GM03348 (cell line): ENCODE measurements at regions not wholly inside any gene's neighbourhood (a gene's known extent, or its start where the extent isn't known, plus 50 kb on each side); places are given as distances from the start of the nearest gene placed in this dataset.
"Not testable (repeated sequence)": the region's sequence is repeated elsewhere in the genome, so short reads cannot be mapped to it uniquely, and the experiment has no call there.

ENCODE experiments used
- DNase-seq: peaks from one replicate; pipeline ENCODE4 v3.0.0; 2012; ENCODE audit warnings: low spot score

GRCh38 chr3:101950510-101950909 is 101.2 kb downstream of the NFKBIZ start:
- peak; percentile 74 for DNase-seq

DNA sequence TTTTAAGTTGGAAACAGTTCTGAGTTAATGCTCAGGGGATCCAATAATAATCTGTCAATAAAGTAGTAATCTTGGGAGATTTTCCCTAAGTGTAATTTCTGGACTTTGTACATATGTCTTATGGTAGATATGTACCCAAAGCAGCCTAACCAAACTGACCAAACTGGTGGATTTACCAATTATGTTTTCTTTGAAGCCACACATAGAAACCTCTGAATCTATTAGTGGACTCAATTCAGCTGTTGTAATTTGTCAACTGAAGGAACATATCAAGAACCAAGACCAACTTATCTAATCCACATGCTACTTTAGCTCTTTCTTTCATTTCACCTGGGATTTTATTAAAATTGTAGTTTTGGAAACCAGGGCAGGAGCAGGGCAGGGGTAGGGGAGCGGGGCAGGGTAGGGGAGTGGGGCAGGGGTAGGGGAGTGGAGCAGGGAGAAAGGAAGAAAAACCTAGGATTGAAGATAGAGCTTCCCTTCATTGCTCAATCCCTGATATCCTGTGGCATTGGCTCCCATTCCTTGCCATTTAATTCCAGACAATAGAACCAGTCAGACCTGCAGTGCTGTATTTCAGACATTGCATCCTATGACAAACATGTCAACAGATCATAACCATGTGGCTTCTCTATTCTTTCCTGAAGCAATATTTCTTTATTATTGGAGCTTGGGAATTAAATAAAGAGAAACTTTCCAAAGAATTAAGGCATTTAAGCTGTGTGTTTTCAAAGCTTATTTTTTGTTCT is 101.8 kb downstream of the NFKBIZ start:
- peak; percentile 45 for DNase-seq

DNA sequence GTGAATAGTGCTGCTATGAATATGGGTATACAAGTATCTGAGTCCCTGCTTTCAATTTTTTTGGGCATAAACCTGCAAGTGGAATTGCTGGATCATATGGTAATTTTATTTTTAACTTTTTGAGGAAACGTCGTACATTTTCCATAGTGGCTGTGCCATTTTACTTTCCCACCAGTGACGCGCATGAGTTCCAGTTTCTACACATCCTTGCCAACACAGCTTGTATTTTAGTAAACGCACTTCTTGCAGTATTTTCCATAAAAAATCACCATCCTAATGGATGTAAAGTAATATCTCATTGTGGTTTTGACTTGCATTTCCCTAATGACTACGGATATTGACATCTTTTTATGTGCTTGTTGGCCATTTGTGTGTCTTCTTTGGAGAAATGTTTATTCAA is 105.0 kb downstream of the NFKBIZ start:
- DNase-seq = no peak

- DNase-seq = no peak
Measured at GRCh38 chr3:101954936-101955335, 105.6 kb downstream of the NFKBIZ start.

- DNase-seq = no peak
Measured at GRCh38 chr3:101962055-101962454, 112.7 kb downstream of the NFKBIZ start.

GRCh38 chr3:101963902-101964362 is 114.6 kb downstream of the NFKBIZ start:
- peak; percentile 50 for DNase-seq

DNA sequence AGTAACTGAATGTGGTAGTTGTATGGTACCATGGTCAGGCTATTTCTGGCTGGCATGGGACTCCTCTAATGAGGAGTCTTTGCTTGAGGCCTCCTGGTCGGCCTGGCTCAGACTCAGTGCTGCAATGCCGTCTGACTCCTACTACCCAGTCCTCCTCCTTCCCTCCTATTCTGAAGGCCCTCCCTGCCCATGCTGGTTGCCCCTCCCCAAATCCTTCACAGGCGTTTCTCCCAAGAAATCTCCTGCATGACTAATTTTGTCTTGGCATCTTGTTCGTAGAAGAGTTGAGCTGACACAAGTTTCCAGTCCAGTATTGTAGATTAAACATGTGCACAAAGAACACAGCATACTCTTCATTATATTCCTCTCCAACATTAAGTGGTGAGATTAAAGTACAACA is 115.5 kb downstream of the NFKBIZ start:
- DNase-seq = no peak

- DNase-seq = no peak
Measured at GRCh38 chr3:101966226-101966625, 116.9 kb downstream of the NFKBIZ start.

DNA sequence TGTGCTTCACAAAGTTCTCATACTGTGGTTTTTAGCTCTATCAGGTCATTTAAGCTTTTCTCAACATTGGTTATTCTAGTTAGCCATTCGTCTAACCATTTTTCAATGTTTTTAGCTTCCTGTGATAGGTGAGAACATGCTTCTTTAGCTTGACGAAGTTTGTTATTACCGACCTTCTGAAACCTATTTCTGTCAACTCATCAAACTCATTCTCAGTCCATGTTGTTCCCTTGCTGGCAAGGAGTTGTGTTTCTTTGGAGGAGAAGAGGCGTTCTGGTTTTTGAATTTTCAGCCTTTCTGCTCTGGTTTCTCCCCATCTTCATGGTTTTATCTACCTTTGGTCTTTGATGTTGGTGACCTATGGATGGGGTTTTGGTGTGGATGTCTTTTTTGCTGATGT is 120.9 kb downstream of the NFKBIZ start:
- DNase-seq = no peak

DNA sequence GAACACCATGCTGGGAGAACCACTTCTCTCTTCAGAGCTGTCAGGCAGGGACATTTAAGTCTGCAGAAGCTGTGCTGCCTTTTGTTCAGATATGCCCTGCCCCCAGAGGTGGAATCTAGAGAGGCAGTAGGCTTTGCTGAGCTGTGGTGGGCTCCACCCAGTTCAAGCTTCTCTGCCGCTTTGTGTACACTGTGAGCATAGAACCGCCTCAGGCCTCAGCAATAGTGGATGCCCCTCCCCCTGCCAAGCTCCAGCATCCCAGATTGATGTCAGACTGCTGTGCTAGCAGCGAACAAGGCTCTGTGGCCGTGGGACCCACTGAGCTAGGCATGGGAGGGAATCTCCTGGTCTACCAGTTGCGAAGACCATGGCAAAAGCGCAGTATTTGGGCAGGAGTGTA is 121.6 kb downstream of the NFKBIZ start:
- DNase-seq = no peak

- DNase-seq = no peak
Measured at GRCh38 chr3:101972430-101973162, 123.3 kb downstream of the NFKBIZ start.

DNA sequence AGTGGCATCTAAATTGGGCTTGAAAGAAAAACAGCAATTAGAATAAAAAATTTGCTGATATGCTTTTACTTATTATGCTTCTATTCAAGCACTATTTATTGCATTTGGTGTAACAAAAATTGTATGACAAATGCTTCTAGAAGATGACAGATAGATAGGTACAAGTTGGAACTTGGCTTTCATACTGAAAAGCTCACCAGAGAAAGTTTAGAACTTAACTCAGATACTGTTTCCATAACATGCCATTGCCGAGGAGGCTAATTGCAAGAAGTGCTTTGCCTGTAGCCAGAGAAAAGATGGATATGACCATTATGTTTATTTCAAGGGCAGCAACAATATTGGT is 123.8 kb downstream of the NFKBIZ start:
- DNase-seq = no peak

DNA sequence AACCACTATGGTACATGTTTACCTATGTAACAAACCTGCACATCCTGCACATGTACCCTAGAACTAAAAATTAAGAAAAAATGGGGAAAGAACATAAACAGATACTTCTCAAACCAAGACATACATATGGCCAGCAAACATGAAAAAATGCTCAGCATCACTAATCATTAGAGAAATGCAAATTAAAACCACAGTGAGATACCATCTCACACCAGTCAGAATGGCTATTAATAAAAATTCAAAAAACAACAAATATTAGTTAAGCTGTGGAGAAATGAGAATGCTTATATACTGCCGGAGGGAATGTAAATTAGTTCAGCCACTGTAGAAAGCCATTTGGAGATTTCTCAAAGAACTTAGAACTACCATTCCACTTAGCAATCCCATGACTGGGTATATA is 126.1 kb downstream of the NFKBIZ start:
- not testable (repeated sequence) for DNase-seq

DNA sequence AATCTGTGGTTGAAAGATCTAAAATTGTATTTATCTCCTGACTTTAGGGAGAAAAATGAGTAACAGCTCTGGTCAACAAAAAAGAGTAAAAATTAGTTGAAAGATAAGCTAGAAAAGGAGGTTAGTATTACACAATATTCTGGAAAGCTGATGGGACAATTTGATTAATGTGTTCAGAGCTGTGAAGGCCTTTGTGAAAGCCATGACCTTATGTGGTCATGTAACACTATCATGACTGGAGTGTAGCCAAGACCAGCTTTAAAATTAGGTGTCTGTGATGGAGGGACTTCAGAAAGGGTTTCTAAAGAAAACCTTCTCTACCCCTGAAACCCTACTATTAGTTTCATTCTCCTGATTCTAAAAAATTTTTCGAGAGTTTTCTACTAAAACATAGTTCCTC is 127.2 kb downstream of the NFKBIZ start:
- DNase-seq = no peak

- no peak for DNase-seq
Measured at GRCh38 chr3:101978348-101978747, 129.0 kb downstream of the NFKBIZ start.

- DNase-seq = no peak
Measured at GRCh38 chr3:101979033-101979432, 129.7 kb downstream of the NFKBIZ start.

GRCh38 chr3:101984356-101984755 is 135.0 kb downstream of the NFKBIZ start:
- DNase-seq = no peak

- DNase-seq = no peak
Measured at GRCh38 chr3:101988596-101988995, 139.3 kb downstream of the NFKBIZ start.

- DNase-seq = no peak
Measured at GRCh38 chr3:101989578-101990200, 140.4 kb downstream of the NFKBIZ start.

DNA sequence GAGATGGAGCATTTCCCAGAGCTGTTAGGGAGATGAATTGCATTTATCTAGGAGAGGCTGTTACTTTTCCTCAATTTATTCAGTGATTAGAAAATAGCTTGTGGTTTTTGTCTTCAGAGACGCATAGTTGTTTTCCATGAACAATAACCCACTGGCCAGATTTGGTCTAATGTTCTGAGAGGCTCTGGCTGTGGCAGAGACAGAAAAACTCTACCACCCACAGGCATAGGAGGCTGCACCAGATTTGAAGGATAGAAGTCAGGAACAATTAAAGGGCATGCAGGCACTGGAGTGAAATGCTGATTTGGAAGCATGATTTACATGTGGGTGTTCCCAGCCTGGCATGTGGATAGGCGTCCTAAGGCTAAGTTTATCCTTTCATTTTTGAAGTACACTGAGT is 143.5 kb downstream of the NFKBIZ start:
- DNase-seq = no peak

DNA sequence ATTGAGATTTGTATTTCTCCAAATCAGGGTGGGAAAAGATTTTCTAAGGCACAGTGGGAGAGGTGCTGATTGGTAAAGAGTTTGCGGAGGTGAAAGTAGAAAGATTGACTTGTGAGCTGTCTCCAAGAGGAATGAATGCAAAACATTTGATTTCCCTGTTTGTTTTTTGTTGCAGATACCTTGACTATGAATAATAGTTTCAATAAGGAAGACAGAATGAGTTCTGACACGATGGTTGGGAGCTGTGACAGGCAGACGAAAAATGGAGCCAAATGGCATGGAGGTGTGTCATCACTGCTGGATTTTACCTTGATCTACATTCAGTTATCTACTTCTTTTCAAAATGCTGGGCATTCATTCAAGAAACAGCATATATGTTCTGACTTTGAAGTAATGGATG is 145.1 kb downstream of the NFKBIZ start:
- no peak for DNase-seq

DNA sequence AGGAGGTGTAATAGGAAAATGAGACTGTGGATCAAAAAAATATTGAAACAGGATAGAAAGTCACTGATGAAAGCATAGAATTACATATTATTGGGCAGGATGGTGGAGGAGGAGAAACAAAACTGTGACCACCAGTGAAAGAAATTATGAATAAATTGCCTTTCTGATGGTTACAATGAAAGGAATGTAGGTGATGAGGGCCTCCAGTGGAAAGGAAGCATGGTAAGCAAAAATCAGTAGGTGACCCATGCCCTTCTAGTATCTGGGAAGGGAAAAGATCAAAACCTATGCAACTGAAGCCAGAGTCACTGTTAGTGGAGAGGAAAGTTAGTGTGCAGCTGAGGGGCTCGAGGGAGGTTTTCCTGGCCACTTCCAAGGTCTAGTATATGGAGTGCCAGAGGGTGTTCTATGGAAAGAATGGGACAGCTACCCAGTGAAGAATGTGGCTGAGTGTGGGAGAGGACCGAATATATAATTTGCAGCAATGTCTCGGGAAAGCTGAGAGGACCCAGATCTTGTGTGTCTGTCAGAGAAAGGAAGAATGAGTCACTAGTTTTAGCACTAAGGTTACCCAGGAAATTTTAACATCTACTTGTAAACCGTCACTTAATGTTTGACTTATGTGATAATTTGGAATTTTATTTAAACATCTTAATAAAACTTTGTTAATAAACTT is 146.2 kb downstream of the NFKBIZ start:
- DNase-seq = no peak

DNA sequence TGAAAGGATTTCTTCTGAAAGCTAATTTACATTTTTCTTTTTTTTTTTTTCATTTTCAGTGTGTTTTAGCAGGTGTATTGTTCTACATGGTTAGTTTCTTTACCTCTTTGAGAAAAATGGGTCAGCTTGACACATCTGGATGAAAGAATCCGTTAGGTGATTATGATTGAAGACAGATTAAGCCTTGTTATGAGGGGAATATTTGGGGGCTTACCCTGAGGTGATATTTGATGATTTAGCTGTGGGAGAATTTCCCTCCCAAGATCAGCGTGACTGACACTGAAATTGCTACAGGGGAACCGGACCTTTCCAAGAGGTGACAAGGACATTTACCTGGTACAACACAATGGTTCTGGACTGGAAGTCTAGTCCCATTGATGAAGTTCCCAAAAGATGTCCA is 147.5 kb downstream of the NFKBIZ start:
- DNase-seq = no peak
